ENCODE measurements at regions not wholly inside any gene's neighbourhood (a gene's known extent, or its start where the extent isn't known, plus 50 kb on each side); places are given as distances from the start of the nearest gene placed in this dataset.

GRCh38 chr2:67783026-67783425, 279.8 kb downstream of the C1D start:
- TF ChIP-seq MAX (IDR thresholded peaks at IDR 0.05): no peak
- no peak for TF ChIP-seq SRF (IDR thresholded peaks at IDR 0.05; ENCODE audit: low read depth)
- TF ChIP-seq CTCF (IDR thresholded peaks at IDR 0.05 in 2 of 3, conservative IDR thresholded peaks at IDR 0.05 in 1 of 3; ENCODE audit: borderline replicate concordance in 1 of 3, insufficient read depth in 1 of 3, low read depth in 2 of 3, low read length in 2 of 3): no peak
- no peak for TF ChIP-seq REST (IDR thresholded peaks at IDR 0.05; ENCODE audit: low read depth)
- no peak for TF ChIP-seq EZH2 (IDR thresholded peaks at IDR 0.05)

All from HCT116 (cell line).